Hepatocyte (in vitro differentiated cells): ENCODE measurements at regions not wholly inside any gene's neighbourhood (a gene's known extent, or its start where the extent isn't known, plus 50 kb on each side); places are given as distances from the start of the nearest gene placed in this dataset.

Experiments used
- DNase-seq: peaks from one replicate; pipeline ENCODE4 v3.0.0-alpha.2; 2016; ENCODE audit warnings: low spot score
- H2AFZ ChIP-seq: fragments of 200-600 bp; sonication (generic); 2 replicates; pipeline ENCODE4 v1.6.0; 2016; ENCODE audit warnings: antibody characterized with exemption, mild to moderate bottlenecking
- H3K27ac ChIP-seq: fragments of 200-600 bp; sonication (generic); 2 replicates; pipeline ENCODE4 v1.5.1; 2016; ENCODE audit warnings: mild to moderate bottlenecking
- H3K27me3 ChIP-seq: fragments of 200-600 bp; sonication (generic); 2 replicates; pipeline ENCODE4 v1.6.1; 2016
- H3K36me3 ChIP-seq: fragments of 200-600 bp; sonication (generic); replicated peaks from 2 replicates; pipeline ENCODE4 v1.5.1; 2016; ENCODE audit warnings: low read depth; ENCODE audit not compliant: insufficient read depth
- H3K4me1 ChIP-seq: fragments of 200-600 bp; sonication (generic); 2 replicates; pipeline ENCODE4 v1.5.1; 2016; ENCODE audit warnings: mild to moderate bottlenecking, moderate library complexity; ENCODE audit not compliant: insufficient read depth
- H3K4me2 ChIP-seq: fragments of 200-600 bp; sonication (generic); 2 replicates; pipeline ENCODE4 v1.6.0; 2016
- H3K4me3 ChIP-seq: fragments of 200-600 bp; sonication (generic); 2 replicates; pipeline ENCODE4 v1.5.1; 2016; ENCODE audit warnings: mild to moderate bottlenecking
- H3K79me2 ChIP-seq: fragments of 200-600 bp; sonication (generic); 2 replicates; pipeline ENCODE4 v1.6.0; 2017; ENCODE audit warnings: mild to moderate bottlenecking
- H3K9me2 ChIP-seq: fragments of 200-600 bp; sonication (generic); replicated peaks from 2 replicates; pipeline ENCODE4 v1.6.0; 2017; ENCODE audit warnings: mild to moderate bottlenecking; ENCODE audit not compliant: insufficient read depth
- H3K9me3 ChIP-seq: fragments of 200-600 bp; sonication (generic); 2 replicates; pipeline ENCODE4 v1.5.1; 2016; ENCODE audit warnings: low read depth, mild to moderate bottlenecking
- H4K20me1 ChIP-seq: fragments of 200-600 bp; sonication (generic); 2 replicates; pipeline ENCODE4 v1.6.0; 2016; ENCODE audit warnings: mild to moderate bottlenecking; ENCODE audit not compliant: insufficient read depth, poor library complexity, severe bottlenecking
- EZH2 ChIP-seq: fragments of 200-600 bp; sonication (generic); IDR thresholded peaks from 2 replicates; pipeline ENCODE4 v1.6.1; 2016; ENCODE audit warnings: antibody characterized with exemption, mild to moderate bottlenecking, borderline replicate concordance
- EZH2phosphoT487 ChIP-seq: fragments of 200-600 bp; sonication (generic); IDR thresholded peaks from one replicate; pipeline ENCODE4 v1.6.1; 2018; ENCODE audit warnings: antibody characterized with exemption, mild to moderate bottlenecking, low read depth, moderate library complexity; ENCODE audit not compliant: unreplicated experiment, severe bottlenecking
- whole genome bisulfite sequencing: methylation state at CpG from one replicate; pipeline ENCODE4 v1.1.6; 2016; ENCODE audit warnings: low lambda C conversion rate; ENCODE audit errors: missing lambda C conversion rate; 5-methylcytosine and 5-hydroxymethylcytosine counted together
- TF ChIP-seq, protein P1 (sequence below): fragments of 200-600 bp; sonication (generic); IDR thresholded peaks from 2 replicates; pipeline ENCODE4 v1.5.1; 2016; ENCODE audit warnings: antibody characterized with exemption, mild to moderate bottlenecking; ENCODE audit not compliant: poor library complexity

DNA sequence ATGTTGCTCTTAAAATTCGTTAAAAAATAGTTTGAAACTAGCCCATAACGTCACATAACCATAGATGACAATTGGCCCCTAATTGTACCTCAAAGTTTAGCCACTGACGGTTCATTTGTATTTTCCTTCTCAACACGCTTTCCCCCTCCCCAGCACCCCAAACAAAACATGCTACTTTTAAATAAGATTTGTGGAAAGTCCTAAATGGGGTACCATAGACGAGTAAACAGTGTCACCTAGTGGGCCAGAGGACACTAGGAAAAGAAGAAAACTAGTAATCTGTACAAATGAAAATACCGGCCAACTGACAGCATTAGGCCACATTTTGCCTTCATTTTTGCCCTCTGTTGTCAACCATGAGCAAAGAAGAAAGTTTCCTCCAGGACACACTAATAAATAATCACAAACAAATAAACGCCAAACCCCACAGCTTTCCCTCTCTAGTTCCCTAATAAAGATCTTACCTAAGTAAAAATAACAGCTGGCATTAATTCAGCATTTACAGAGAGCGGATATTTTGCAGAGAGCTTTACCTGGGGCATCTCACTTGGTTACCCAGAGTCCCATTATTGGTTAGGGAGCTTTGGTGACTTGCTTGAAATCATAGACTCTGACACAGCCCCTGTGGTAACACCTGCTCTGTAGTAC lies 175.1 kb upstream of the ATP11B start:
- H3K27ac ChIP-seq: no peak overlapping the region
- H2AFZ ChIP-seq: no peak overlapping the region
- H3K4me2 ChIP-seq: no peak overlapping the region

GRCh38 chr3:182618981-182619591 lies 174.2 kb upstream of the ATP11B start:
- no peak overlapping the region for H3K4me2 ChIP-seq
- H3K9me3 ChIP-seq: no peaks in the 10 kb centered on the region
- H3K9me2 ChIP-seq: no peaks in the 10 kb centered on the region
- no peaks in the 10 kb centered on the region for H4K20me1 ChIP-seq
- 73% methylated on average over 9 of the region's 9 CpGs for WGBS
- H3K27ac ChIP-seq: no peak overlapping the region
- H3K4me1 ChIP-seq: no peaks in the 10 kb centered on the region
- no peaks in the 10 kb centered on the region for H3K36me3 ChIP-seq
- H3K79me2 ChIP-seq: no peaks in the 10 kb centered on the region
- TF ChIP-seq EZH2phosphoT487 (no peak), EZH2 (no peak)
- TF ChIP-seq, protein P1, sequence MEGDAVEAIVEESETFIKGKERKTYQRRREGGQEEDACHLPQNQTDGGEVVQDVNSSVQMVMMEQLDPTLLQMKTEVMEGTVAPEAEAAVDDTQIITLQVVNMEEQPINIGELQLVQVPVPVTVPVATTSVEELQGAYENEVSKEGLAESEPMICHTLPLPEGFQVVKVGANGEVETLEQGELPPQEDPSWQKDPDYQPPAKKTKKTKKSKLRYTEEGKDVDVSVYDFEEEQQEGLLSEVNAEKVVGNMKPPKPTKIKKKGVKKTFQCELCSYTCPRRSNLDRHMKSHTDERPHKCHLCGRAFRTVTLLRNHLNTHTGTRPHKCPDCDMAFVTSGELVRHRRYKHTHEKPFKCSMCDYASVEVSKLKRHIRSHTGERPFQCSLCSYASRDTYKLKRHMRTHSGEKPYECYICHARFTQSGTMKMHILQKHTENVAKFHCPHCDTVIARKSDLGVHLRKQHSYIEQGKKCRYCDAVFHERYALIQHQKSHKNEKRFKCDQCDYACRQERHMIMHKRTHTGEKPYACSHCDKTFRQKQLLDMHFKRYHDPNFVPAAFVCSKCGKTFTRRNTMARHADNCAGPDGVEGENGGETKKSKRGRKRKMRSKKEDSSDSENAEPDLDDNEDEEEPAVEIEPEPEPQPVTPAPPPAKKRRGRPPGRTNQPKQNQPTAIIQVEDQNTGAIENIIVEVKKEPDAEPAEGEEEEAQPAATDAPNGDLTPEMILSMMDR: no peak
- H2AFZ ChIP-seq: no peak overlapping the region
- H3K27me3 ChIP-seq: no peaks in the 10 kb centered on the region
- no peak overlapping the region for H3K4me3 ChIP-seq
- DNase-seq: no peak

More for the DNA sequence above, 175.1 kb upstream of the ATP11B start:
- no peaks in the 10 kb centered on the region for H4K20me1 ChIP-seq
- no peaks in the 10 kb centered on the region for H3K79me2 ChIP-seq
- H3K9me2 ChIP-seq: no peaks in the 10 kb centered on the region
- no peaks in the 10 kb centered on the region for H3K36me3 ChIP-seq
- no peaks in the 10 kb centered on the region for H3K4me1 ChIP-seq
- TF ChIP-seq EZH2 (no peak), EZH2phosphoT487 (no peak)
- TF ChIP-seq, protein P1: peak; percentile 89
- H3K27me3 ChIP-seq: no peaks in the 10 kb centered on the region
- peak; percentile 52 for DNase-seq
- WGBS: 42% methylated on average over 8 of the region's 8 CpGs
- H3K4me3 ChIP-seq: no peak overlapping the region
- H3K9me3 ChIP-seq: no peaks in the 10 kb centered on the region

DNA sequence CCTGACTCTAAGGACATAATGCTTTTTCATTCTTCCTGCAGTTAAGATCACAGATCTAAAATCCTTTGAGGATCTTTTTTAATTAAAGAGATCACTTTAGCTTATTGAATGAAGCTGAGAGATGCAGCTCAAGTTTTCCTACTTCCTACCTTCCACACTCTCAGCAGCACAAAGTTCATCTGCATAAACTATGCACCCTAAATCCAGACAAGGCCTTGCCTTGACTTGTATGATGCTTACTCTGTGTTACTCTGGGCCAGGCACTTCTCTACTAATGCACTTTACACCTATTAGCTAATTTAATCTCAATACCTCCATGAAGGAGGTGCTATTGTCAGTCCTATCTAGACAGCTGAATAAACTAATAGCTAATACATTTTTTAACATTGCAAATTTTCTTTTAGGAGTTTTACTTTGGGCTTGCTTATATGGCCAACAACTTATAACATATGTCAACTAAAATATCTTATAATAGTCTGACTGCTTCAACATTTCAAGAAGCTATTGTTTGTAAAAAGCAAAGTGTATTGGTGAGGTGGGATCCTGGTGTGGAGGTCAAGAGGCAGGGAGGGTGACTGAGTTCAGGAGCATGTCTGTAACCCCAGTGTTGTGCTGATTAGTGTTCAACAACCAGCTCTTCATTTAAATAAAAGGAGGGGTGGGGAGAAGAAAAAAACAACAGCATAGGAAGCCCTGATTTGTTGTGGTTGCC lies 172.4 kb upstream of the ATP11B start:
- Histone ChIP-seq H4K20me1 (no peaks in the 10 kb centered on the region), H3K27ac (no peak overlapping the region), H3K9me3 (no peaks in the 10 kb centered on the region), H2AFZ (no peak overlapping the region), H3K4me3 (no peak overlapping the region), H3K9me2 (no peaks in the 10 kb centered on the region), H3K36me3 (no peaks in the 10 kb centered on the region), H3K4me2 (no peak overlapping the region), H3K79me2 (no peaks in the 10 kb centered on the region), H3K27me3 (no peaks in the 10 kb centered on the region), H3K4me1 (no peaks in the 10 kb centered on the region)
- DNase-seq: no peak
- no peak for TF ChIP-seq EZH2
- no peak for TF ChIP-seq EZH2phosphoT487
- TF ChIP-seq, protein P1: no peak
